B cell (primary cell): ENCODE measurements at regions not wholly inside any gene's neighbourhood (a gene's known extent, or its start where the extent isn't known, plus 50 kb on each side); places are given as distances from the start of the nearest gene placed in this dataset.

Experiments
- CTCF ChIP-seq: fragments of 200-600 bp; IDR thresholded peaks from one replicate; pipeline ENCODE4 v1.8.0; 2022; ENCODE audit warnings: antibody characterized with exemption, mild to moderate bottlenecking
- EZH2 ChIP-seq: IDR thresholded peaks from 2 replicates; pipeline ENCODE4 v1.6.1; 2012; ENCODE audit warnings: borderline replicate concordance, low read depth, mild to moderate bottlenecking, moderate library complexity, low read length; ENCODE audit not compliant: insufficient read depth, poor library complexity, severe bottlenecking

DNA sequence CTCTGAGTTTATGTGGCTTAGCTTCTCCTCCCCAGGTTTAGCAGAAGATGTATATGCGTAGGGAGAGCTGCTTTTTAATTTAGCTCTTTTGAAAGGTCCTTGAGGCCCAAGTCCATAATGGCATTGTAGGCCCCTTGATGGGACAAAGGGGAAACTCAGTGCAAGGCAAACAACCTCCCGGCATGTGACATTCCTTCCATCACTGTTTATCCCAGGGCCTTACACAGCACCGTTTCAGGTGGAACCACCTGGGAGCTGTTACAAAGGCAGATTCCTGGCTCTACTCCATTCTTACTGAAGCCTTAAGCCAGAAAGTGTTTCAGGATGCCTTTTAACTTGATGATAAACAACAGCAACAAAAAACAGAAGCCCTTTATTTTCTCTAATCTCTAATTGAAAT lies 555.4 kb downstream of the SLC4A3 start:
- TF ChIP-seq CTCF: no peak
- no peak for TF ChIP-seq EZH2
